ENCODE measurements at regions not wholly inside any gene's neighbourhood (a gene's known extent, or its start where the extent isn't known, plus 50 kb on each side); places are given as distances from the start of the nearest gene placed in this dataset.

DNA sequence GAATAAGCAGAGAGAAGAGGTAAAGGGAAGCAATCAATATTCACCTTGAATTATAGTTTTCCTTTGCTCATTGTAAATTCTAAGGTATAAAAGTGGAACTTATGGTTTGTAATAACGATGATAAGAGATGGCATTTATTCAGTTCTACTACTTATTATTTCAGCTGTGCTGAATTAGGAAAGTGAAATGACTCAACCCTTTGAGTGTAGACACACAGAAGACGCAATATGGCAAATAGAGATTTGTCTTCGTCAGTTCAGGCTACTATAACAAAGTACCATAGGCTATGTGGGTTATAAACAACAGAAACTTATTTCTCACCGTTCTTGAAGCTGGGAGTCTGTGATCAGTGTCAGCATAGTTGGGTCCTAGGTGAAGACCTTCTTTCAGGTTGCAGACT lies 713.0 kb upstream of the PCDH9 start:
- BruUV-seq (replicated peaks), result no TSS peak
- SMC1A ChIA-PET (ENCODE audit: uncharacterized antibody, unreplicated experiment), result no interaction called here
- ATAC-seq, result no peak
- no peaks in the 10 kb centered on the region for H4K20me1 ChIP-seq (ENCODE audit: control insufficient read depth, insufficient read depth)
- TF ChIP-seq, protein P1, sequence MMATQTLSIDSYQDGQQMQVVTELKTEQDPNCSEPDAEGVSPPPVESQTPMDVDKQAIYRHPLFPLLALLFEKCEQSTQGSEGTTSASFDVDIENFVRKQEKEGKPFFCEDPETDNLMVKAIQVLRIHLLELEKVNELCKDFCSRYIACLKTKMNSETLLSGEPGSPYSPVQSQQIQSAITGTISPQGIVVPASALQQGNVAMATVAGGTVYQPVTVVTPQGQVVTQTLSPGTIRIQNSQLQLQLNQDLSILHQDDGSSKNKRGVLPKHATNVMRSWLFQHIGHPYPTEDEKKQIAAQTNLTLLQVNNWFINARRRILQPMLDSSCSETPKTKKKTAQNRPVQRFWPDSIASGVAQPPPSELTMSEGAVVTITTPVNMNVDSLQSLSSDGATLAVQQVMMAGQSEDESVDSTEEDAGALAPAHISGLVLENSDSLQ (IDR thresholded peaks at IDR 0.05), result no peak
- TF ChIP-seq, protein P2, sequence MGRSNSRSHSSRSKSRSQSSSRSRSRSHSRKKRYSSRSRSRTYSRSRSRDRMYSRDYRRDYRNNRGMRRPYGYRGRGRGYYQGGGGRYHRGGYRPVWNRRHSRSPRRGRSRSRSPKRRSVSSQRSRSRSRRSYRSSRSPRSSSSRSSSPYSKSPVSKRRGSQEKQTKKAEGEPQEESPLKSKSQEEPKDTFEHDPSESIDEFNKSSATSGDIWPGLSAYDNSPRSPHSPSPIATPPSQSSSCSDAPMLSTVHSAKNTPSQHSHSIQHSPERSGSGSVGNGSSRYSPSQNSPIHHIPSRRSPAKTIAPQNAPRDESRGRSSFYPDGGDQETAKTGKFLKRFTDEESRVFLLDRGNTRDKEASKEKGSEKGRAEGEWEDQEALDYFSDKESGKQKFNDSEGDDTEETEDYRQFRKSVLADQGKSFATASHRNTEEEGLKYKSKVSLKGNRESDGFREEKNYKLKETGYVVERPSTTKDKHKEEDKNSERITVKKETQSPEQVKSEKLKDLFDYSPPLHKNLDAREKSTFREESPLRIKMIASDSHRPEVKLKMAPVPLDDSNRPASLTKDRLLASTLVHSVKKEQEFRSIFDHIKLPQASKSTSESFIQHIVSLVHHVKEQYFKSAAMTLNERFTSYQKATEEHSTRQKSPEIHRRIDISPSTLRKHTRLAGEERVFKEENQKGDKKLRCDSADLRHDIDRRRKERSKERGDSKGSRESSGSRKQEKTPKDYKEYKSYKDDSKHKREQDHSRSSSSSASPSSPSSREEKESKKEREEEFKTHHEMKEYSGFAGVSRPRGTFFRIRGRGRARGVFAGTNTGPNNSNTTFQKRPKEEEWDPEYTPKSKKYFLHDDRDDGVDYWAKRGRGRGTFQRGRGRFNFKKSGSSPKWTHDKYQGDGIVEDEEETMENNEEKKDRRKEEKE (IDR thresholded peaks at IDR 0.05), result no peak
- TF ChIP-seq, protein P3, sequence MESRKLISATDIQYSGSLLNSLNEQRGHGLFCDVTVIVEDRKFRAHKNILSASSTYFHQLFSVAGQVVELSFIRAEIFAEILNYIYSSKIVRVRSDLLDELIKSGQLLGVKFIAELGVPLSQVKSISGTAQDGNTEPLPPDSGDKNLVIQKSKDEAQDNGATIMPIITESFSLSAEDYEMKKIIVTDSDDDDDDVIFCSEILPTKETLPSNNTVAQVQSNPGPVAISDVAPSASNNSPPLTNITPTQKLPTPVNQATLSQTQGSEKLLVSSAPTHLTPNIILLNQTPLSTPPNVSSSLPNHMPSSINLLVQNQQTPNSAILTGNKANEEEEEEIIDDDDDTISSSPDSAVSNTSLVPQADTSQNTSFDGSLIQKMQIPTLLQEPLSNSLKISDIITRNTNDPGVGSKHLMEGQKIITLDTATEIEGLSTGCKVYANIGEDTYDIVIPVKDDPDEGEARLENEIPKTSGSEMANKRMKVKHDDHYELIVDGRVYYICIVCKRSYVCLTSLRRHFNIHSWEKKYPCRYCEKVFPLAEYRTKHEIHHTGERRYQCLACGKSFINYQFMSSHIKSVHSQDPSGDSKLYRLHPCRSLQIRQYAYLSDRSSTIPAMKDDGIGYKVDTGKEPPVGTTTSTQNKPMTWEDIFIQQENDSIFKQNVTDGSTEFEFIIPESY (IDR thresholded peaks at IDR 0.05), result no peak
- TF ChIP-seq, protein P4, sequence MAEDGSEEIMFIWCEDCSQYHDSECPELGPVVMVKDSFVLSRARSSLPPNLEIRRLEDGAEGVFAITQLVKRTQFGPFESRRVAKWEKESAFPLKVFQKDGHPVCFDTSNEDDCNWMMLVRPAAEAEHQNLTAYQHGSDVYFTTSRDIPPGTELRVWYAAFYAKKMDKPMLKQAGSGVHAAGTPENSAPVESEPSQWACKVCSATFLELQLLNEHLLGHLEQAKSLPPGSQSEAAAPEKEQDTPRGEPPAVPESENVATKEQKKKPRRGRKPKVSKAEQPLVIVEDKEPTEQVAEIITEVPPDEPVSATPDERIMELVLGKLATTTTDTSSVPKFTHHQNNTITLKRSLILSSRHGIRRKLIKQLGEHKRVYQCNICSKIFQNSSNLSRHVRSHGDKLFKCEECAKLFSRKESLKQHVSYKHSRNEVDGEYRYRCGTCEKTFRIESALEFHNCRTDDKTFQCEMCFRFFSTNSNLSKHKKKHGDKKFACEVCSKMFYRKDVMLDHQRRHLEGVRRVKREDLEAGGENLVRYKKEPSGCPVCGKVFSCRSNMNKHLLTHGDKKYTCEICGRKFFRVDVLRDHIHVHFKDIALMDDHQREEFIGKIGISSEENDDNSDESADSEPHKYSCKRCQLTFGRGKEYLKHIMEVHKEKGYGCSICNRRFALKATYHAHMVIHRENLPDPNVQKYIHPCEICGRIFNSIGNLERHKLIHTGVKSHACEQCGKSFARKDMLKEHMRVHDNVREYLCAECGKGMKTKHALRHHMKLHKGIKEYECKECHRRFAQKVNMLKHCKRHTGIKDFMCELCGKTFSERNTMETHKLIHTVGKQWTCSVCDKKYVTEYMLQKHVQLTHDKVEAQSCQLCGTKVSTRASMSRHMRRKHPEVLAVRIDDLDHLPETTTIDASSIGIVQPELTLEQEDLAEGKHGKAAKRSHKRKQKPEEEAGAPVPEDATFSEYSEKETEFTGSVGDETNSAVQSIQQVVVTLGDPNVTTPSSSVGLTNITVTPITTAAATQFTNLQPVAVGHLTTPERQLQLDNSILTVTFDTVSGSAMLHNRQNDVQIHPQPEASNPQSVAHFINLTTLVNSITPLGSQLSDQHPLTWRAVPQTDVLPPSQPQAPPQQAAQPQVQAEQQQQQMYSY (CRISPR knock-in tag; IDR thresholded peaks at IDR 0.05), result no peak
- no peak for TF ChIP-seq ZBTB4 (CRISPR knock-in tag; IDR thresholded peaks at IDR 0.05)
- no peak for TF ChIP-seq SREBF1 (IDR thresholded peaks at IDR 0.05; ENCODE audit: low read length)
- TF ChIP-seq SRF (IDR thresholded peaks at IDR 0.05; ENCODE audit: low read depth in 2 of 2, low read length in 2 of 2), result no peak
- no peak for TF ChIP-seq KLF5 (IDR thresholded peaks at IDR 0.05; ENCODE audit: partially characterized antibody)
- no peaks in the 10 kb centered on the region for H3K36me3 ChIP-seq (ENCODE audit: control insufficient read depth in 2 of 2, insufficient read depth in 2 of 2, low read length in 1 of 2)
- no peak overlapping the region for H3K27ac ChIP-seq (ENCODE audit: control insufficient read depth, insufficient read depth)
- RAD21 ChIA-PET (ENCODE audit: unreplicated experiment), result no interaction called here
- DNase-seq (ENCODE audit: low read depth, low spot score), result no peak
- 4% methylated on average over 4 of the region's 4 CpGs for WGBS (ENCODE audit: insufficient coverage, insufficient replicate concordance, low lambda C conversion rate, missing lambda C conversion rate)
- in situ Hi-C loops (cut with MboI) (no loop called here), intact Hi-C loops (cut with micrococcal nuclease; ENCODE audit: unreplicated experiment) (no loop called here)
- POLR2A ChIA-PET, result no interaction called here
- no peak overlapping the region for H2AFZ ChIP-seq (ENCODE audit: control insufficient read depth, low read depth, low read length)
- no peak overlapping the region for H3K9ac ChIP-seq (ENCODE audit: control insufficient read depth, insufficient read depth, low read length)
- no peak overlapping the region for H3K4me3 ChIP-seq
- no peaks in the 10 kb centered on the region for H3K9me3 ChIP-seq (replicated peaks; ENCODE audit: control insufficient read depth, insufficient read depth, low read length)
- CTCF ChIA-PET, result no interaction called here
- FAIRE-seq, result no peak
- no peak overlapping the region for H3K4me2 ChIP-seq (ENCODE audit: control insufficient read depth, insufficient read depth)
- no peaks in the 10 kb centered on the region for H3K27me3 ChIP-seq (replicated peaks in 1 of 2; ENCODE audit: control insufficient read depth in 2 of 2, insufficient read depth in 2 of 2, low read length in 1 of 2)
- H3K4me1 ChIP-seq (ENCODE audit: control insufficient read depth, insufficient read depth, low read length), result no peaks in the 10 kb centered on the region
- H3K79me2 ChIP-seq (ENCODE audit: control insufficient read depth, insufficient read depth, low read length), result no peaks in the 10 kb centered on the region
